ENCODE measurements at regions not wholly inside any gene's neighbourhood (a gene's known extent, or its start where the extent isn't known, plus 50 kb on each side); places are given as distances from the start of the nearest gene placed in this dataset.

DNA sequence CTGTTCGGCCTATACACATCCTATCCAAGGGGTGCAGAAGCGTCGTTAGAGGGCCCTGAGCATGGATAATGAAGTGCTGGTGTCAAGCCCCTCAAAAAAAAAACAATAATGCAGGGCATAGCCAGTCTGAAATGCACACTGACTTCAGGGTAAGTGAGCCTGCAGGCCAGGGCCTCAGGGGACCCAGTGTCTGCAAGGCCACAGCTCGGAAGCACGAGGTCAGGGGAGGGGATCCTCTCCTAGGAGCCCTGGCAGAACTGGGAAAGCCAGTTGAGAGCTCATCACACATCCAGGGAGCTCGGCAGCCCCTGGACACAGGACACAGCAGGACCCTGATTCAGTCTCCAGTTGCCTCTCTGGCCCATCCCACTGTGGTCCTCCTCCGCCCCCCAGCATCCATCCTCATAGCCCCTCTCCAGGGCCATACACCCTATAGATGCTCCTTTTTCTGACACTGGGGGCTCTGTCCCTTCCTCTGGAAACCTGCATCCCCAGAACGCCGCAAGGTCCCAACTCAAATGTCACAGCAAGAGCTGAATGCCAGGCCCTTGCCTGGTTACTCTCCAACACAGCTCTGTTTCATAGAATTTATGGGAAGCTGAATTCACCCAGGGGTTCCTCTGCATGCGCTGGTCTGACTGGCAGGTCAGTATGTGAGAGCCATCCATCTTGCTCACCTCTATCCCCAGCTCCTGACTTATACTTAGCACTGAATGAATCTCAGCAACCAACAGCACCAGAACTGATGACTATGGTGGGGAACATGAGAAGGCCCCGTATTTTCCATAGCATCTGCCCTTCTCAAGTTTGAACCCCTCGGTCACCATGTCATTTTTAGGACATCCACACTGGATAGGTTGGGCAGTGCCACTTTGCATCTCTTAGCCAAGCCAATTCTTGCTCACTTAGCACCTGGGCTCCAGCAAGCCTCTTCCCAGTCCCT is 717.0 kb upstream of the IGFBP3 start:
- TF ChIP-seq, protein P1, sequence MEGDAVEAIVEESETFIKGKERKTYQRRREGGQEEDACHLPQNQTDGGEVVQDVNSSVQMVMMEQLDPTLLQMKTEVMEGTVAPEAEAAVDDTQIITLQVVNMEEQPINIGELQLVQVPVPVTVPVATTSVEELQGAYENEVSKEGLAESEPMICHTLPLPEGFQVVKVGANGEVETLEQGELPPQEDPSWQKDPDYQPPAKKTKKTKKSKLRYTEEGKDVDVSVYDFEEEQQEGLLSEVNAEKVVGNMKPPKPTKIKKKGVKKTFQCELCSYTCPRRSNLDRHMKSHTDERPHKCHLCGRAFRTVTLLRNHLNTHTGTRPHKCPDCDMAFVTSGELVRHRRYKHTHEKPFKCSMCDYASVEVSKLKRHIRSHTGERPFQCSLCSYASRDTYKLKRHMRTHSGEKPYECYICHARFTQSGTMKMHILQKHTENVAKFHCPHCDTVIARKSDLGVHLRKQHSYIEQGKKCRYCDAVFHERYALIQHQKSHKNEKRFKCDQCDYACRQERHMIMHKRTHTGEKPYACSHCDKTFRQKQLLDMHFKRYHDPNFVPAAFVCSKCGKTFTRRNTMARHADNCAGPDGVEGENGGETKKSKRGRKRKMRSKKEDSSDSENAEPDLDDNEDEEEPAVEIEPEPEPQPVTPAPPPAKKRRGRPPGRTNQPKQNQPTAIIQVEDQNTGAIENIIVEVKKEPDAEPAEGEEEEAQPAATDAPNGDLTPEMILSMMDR (IDR thresholded peaks at IDR 0.05): no peak
- Mint-ChIP-seq H3K36me3 (ENCODE audit: unreplicated experiment) (no peaks in the 10 kb centered on the region), H3K27ac (ENCODE audit: unreplicated experiment) (no peak overlapping the region), H3K27me3 (ENCODE audit: unreplicated experiment) (no peaks in the 10 kb centered on the region), H3K4me3 (ENCODE audit: unreplicated experiment) (no peak overlapping the region), H3K4me1 (ENCODE audit: unreplicated experiment) (no peaks in the 10 kb centered on the region), H3K9me3 (ENCODE audit: unreplicated experiment) (no peaks in the 10 kb centered on the region)
- DNase-seq (ENCODE audit: extremely low spot score, unreplicated experiment): no peak

GRCh38 chr7:46636022-46636421 is 715.0 kb upstream of the IGFBP3 start:
- Mint-ChIP-seq H3K27me3 (ENCODE audit: unreplicated experiment) (no peaks in the 10 kb centered on the region), H3K4me3 (ENCODE audit: unreplicated experiment) (no peak overlapping the region), H3K9me3 (ENCODE audit: unreplicated experiment) (no peaks in the 10 kb centered on the region), H3K27ac (ENCODE audit: unreplicated experiment) (no peak overlapping the region), H3K36me3 (ENCODE audit: unreplicated experiment) (no peaks in the 10 kb centered on the region), H3K4me1 (ENCODE audit: unreplicated experiment) (no peaks in the 10 kb centered on the region)
- TF ChIP-seq, protein P1 (IDR thresholded peaks at IDR 0.05): no peak
- DNase-seq (ENCODE audit: extremely low spot score, unreplicated experiment): no peak

GRCh38 chr7:46633630-46634240 is 712.7 kb upstream of the IGFBP3 start:
- Mint-ChIP-seq H3K27ac (ENCODE audit: unreplicated experiment) (no peak overlapping the region), H3K9me3 (ENCODE audit: unreplicated experiment) (no peaks in the 10 kb centered on the region), H3K27me3 (ENCODE audit: unreplicated experiment) (no peaks in the 10 kb centered on the region), H3K36me3 (ENCODE audit: unreplicated experiment) (no peaks in the 10 kb centered on the region), H3K4me1 (ENCODE audit: unreplicated experiment) (peaks cover 15% of the 10 kb centered on the region), H3K4me3 (ENCODE audit: unreplicated experiment) (no peak overlapping the region)
- DNase-seq (ENCODE audit: extremely low spot score, unreplicated experiment): no peak
- TF ChIP-seq, protein P1 (IDR thresholded peaks at IDR 0.05): no peak

- Mint-ChIP-seq H3K9me3 (ENCODE audit: unreplicated experiment) (no peaks in the 10 kb centered on the region), H3K4me1 (ENCODE audit: unreplicated experiment) (peaks cover 15% of the 10 kb centered on the region), H3K27ac (ENCODE audit: unreplicated experiment) (no peak overlapping the region), H3K36me3 (ENCODE audit: unreplicated experiment) (no peaks in the 10 kb centered on the region), H3K27me3 (ENCODE audit: unreplicated experiment) (no peaks in the 10 kb centered on the region), H3K4me3 (ENCODE audit: unreplicated experiment) (no peak overlapping the region)
- TF ChIP-seq, protein P1 (IDR thresholded peaks at IDR 0.05): no peak
- DNase-seq (ENCODE audit: extremely low spot score, unreplicated experiment): no peak
These were observed 712.1 kb upstream of the IGFBP3 start for GRCh38 chr7:46633200-46633599.

DNA sequence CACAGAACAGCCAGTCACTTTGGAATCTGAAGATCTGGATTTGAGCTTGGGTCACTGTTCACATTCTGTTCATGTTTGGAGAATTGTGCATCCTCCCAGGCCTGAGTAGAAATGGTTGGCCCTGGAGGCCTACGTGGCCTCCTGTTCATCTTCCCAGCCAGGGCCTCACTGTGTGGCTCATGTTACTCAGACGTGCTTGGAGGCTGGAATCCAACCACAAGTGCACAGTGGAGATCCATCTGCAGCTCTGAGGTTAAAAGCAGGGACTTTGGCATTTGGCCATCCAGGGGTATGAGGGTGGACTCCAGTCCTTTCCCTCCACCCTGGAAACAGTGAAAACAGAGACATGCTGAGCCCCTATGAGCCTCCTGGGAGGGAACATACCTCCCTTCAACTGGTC is 709.0 kb upstream of the IGFBP3 start:
- Mint-ChIP-seq H3K27me3 (ENCODE audit: unreplicated experiment) (no peaks in the 10 kb centered on the region), H3K9me3 (ENCODE audit: unreplicated experiment) (peaks cover 10% of the 10 kb centered on the region), H3K36me3 (ENCODE audit: unreplicated experiment) (no peaks in the 10 kb centered on the region), H3K27ac (ENCODE audit: unreplicated experiment) (peak overlapping the region; percentile 40), H3K4me3 (ENCODE audit: unreplicated experiment) (no peak overlapping the region), H3K4me1 (ENCODE audit: unreplicated experiment) (peaks cover 25% of the 10 kb centered on the region)
- TF ChIP-seq, protein P1 (IDR thresholded peaks at IDR 0.05): no peak
- no peak for DNase-seq (ENCODE audit: extremely low spot score, unreplicated experiment)
